GM12801 (cell line): ENCODE measurements at regions not wholly inside any gene's neighbourhood (a gene's known extent, or its start where the extent isn't known, plus 50 kb on each side); places are given as distances from the start of the nearest gene placed in this dataset.

Experiments used
- TF ChIP-seq, protein P1 (sequence below): IDR thresholded peaks from one replicate; pipeline ENCODE4 v1.5.1; 2011; ENCODE audit warnings: control low read depth; ENCODE audit not compliant: insufficient read length; ENCODE audit errors: extremely low read depth

DNA sequence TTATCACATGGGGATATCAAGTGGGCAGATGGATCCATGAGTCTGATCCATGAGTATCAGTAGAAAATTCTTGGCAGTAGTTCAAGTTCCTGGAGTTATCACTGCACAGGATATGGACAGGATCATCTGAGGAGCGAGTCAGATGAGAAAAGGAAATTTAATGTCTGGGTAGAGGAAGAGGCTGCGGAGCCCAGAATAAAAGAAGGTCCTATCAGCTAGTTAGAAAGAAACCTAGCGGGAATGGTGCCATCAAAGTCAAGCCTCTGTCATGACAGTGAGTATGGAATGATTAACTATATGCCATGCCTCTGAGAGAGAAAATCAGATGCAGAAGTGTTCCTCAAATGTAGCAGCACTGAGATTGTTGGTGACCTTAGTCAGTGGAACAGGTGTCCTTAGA lies 248.1 kb downstream of the PIK3R1 start:
- TF ChIP-seq, protein P1, sequence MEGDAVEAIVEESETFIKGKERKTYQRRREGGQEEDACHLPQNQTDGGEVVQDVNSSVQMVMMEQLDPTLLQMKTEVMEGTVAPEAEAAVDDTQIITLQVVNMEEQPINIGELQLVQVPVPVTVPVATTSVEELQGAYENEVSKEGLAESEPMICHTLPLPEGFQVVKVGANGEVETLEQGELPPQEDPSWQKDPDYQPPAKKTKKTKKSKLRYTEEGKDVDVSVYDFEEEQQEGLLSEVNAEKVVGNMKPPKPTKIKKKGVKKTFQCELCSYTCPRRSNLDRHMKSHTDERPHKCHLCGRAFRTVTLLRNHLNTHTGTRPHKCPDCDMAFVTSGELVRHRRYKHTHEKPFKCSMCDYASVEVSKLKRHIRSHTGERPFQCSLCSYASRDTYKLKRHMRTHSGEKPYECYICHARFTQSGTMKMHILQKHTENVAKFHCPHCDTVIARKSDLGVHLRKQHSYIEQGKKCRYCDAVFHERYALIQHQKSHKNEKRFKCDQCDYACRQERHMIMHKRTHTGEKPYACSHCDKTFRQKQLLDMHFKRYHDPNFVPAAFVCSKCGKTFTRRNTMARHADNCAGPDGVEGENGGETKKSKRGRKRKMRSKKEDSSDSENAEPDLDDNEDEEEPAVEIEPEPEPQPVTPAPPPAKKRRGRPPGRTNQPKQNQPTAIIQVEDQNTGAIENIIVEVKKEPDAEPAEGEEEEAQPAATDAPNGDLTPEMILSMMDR, result no peak

- TF ChIP-seq, protein P1, result no peak
These were observed 248.9 kb downstream of the PIK3R1 start for GRCh38 chr5:68464424-68464823.

DNA sequence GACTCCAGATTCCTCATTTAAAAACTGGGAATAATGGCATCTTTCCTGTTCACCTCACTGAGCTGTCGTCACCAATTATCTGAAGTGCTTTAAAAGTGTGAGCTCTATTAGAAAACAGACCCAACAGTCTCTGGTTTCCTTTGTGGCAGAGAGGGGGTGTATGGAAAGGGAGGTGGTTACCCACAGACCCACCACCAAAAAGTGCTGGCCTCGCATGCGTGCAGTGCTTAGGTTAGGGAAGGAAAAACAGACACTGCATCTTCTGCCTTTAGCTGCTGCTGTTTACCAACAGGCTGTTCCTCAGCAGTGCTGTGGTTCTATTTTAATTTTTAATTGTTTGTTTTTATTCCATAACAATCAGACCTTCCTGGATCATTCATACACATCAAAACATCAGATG lies 249.6 kb downstream of the PIK3R1 start:
- TF ChIP-seq, protein P1, result no peak

GRCh38 chr5:68465934-68466551 lies 250.5 kb downstream of the PIK3R1 start:
- TF ChIP-seq, protein P1, result no peak

- TF ChIP-seq, protein P1, result no peak
These were observed 251.7 kb downstream of the PIK3R1 start for GRCh38 chr5:68467208-68467607.

GRCh38 chr5:68467794-68468193 lies 252.2 kb downstream of the PIK3R1 start:
- TF ChIP-seq, protein P1, result no peak

GRCh38 chr5:68468322-68468721 lies 252.8 kb downstream of the PIK3R1 start:
- TF ChIP-seq, protein P1, result no peak
